GM12878 (cell line): ENCODE measurements at regions not wholly inside any gene's neighbourhood (a gene's known extent, or its start where the extent isn't known, plus 50 kb on each side); places are given as distances from the start of the nearest gene placed in this dataset.

Source experiments
- ATAC-seq: fragments of 200-7000 bp; cut with Tn5 transposase; 3 replicates; pipeline ENCODE4 v1.9.1; 2020; ENCODE audit warnings: mild to moderate bottlenecking, moderate library complexity
- BruUV-seq: library from RNA; stranded (reverse); fragments of 400-500 nt; replicated peaks from 2 replicates; lab custom pipeline; 2021; lab: Mats Ljungman, UMichigan
- CTCF ChIA-PET: fragments of 300-600 bp; sonication (Branson Sonifier 250); formaldehyde crosslinking; extraction: SDS; loops from one replicate; lab custom pipeline; 2021; ENCODE audit warnings: inconsistent platforms; lab: Yijun Ruan, JAX
- POLR2A ChIA-PET: fragments of 350-600 bp; formaldehyde crosslinking; extraction: SDS; loops from one replicate; lab custom pipeline; 2021; ENCODE audit warnings: inconsistent platforms; lab: Charles Lee
- RAD21 ChIA-PET: fragments of 300-600 bp; sonication (Branson Sonifier 250); formaldehyde crosslinking; loops from one replicate; lab custom pipeline; 2023; ENCODE audit warnings: antibody characterized with exemption; ENCODE audit not compliant: unreplicated experiment; lab: Charles Lee
- SMC1A ChIA-PET: fragments of 300-600 bp; sonication (Branson Sonifier 250); formaldehyde crosslinking; loops from one replicate; lab custom pipeline; 2023; ENCODE audit not compliant: unreplicated experiment, uncharacterized antibody; lab: Charles Lee
- DNase-seq: peaks from one replicate; pipeline ENCODE4 v3.0.0-alpha.2; 2011; ENCODE audit warnings: low read depth, low spot score
- FAIRE-seq: peaks from 3 replicates; lab custom pipeline; 2011; peaks lifted over from hg19 to GRCh38; lab: Jason Lieb, UNC
- H2AFZ ChIP-seq: 2 replicates; pipeline ENCODE4 v1.6.0; 2011; ENCODE audit warnings: low read depth, low read length, control low read depth; ENCODE audit not compliant: control insufficient read depth
- H3K27ac ChIP-seq: 2 replicates; pipeline ENCODE4 v1.5.1; 2011; ENCODE audit warnings: control low read depth; ENCODE audit not compliant: control insufficient read depth, insufficient read depth
- H3K27me3 ChIP-seq, 2 experiments: replicated peaks in 1 of 2; 2 replicates each; pipeline versions ENCODE4 v1.6.0 to v1.6.1; 2011; ENCODE audit warnings: low read length in 1 of 2; ENCODE audit not compliant: control insufficient read depth in 2 of 2, insufficient read depth in 2 of 2
- H3K36me3 ChIP-seq, 2 experiments: 2 replicates each; pipeline ENCODE4 v1.5.1; 2011; ENCODE audit warnings: low read length in 1 of 2; ENCODE audit not compliant: control insufficient read depth in 2 of 2, insufficient read depth in 2 of 2
- H3K4me1 ChIP-seq: 2 replicates; pipeline ENCODE4 v1.6.1; 2011; ENCODE audit warnings: mild to moderate bottlenecking, low read length, moderate library complexity, mixed read lengths; ENCODE audit not compliant: control insufficient read depth, insufficient read depth
- H3K4me2 ChIP-seq: 2 replicates; pipeline ENCODE4 v1.6.0; 2011; ENCODE audit warnings: control low read depth; ENCODE audit not compliant: control insufficient read depth, insufficient read depth
- H3K4me3 ChIP-seq: fragments of 200-600 bp; sonication (generic); 2 replicates; pipeline ENCODE4 v1.5.1; 2016
- H3K79me2 ChIP-seq: 2 replicates; pipeline ENCODE4 v1.6.0; 2011; ENCODE audit warnings: low read length; ENCODE audit not compliant: control insufficient read depth, insufficient read depth
- H3K9ac ChIP-seq: 2 replicates; pipeline ENCODE4 v1.8.0; 2011; ENCODE audit warnings: low read length, control low read depth, mixed read lengths; ENCODE audit not compliant: control insufficient read depth, insufficient read depth
- H3K9me3 ChIP-seq: replicated peaks from 3 replicates; pipeline ENCODE4 v1.5.1; 2011; ENCODE audit warnings: mild to moderate bottlenecking, low read length; ENCODE audit not compliant: control insufficient read depth, insufficient read depth
- H4K20me1 ChIP-seq: 2 replicates; pipeline ENCODE4 v1.6.0; 2011; ENCODE audit not compliant: control insufficient read depth, insufficient read depth
- BCL11A ChIP-seq: IDR thresholded peaks from 2 replicates; pipeline ENCODE4 v1.6.1; 2011; ENCODE audit warnings: low read depth, low read length
- CBFB ChIP-seq: IDR thresholded peaks from 2 replicates; pipeline ENCODE4 v1.6.1; 2016; ENCODE audit warnings: antibody characterized with exemption, low read depth
- FOS ChIP-seq: IDR thresholded peaks from 3 replicates; pipeline ENCODE4 v1.6.1; 2011; ENCODE audit warnings: borderline replicate concordance; ENCODE audit not compliant: insufficient read length; ENCODE audit errors: extremely low read depth
- KLF5 ChIP-seq: fragments of 450-650 bp; IDR thresholded peaks from 2 replicates; pipeline ENCODE4 v1.6.1; 2014; ENCODE audit warnings: mild to moderate bottlenecking; ENCODE audit not compliant: partially characterized antibody
- LARP7 ChIP-seq: fragments of 450-650 bp; IDR thresholded peaks from 2 replicates; pipeline ENCODE4 v1.6.1; 2017; ENCODE audit warnings: mild to moderate bottlenecking
- NR2C2 ChIP-seq: IDR thresholded peaks from 2 replicates; pipeline ENCODE4 v1.6.1; 2011; ENCODE audit warnings: borderline replicate concordance, low read depth; ENCODE audit not compliant: control insufficient read depth, insufficient read length
- NR2F1 ChIP-seq: fragments of 450-650 bp; conservative IDR thresholded peaks from 2 replicates; pipeline ENCODE4 v1.6.1; 2017; ENCODE audit warnings: mild to moderate bottlenecking
- PAX8 ChIP-seq: fragments of 450-650 bp; IDR thresholded peaks from 2 replicates; pipeline ENCODE4 v1.6.1; 2017; ENCODE audit warnings: mild to moderate bottlenecking, moderate library complexity
- PML ChIP-seq: IDR thresholded peaks from 2 replicates; pipeline ENCODE4 v1.6.1; 2012; ENCODE audit warnings: low read length, inconsistent platforms
- YBX1 ChIP-seq: fragments of 450-650 bp; IDR thresholded peaks from 2 replicates; pipeline ENCODE4 v1.6.1; 2016; ENCODE audit warnings: antibody characterized with exemption
- ZNF207 ChIP-seq: fragments of 450-650 bp; IDR thresholded peaks from 2 replicates; pipeline ENCODE4 v1.6.1; 2014; ENCODE audit warnings: antibody characterized with exemption, mild to moderate bottlenecking, borderline replicate concordance
- WGBS: methylation state at CpG from one replicate; pipeline ENCODE4 v1.1.6; 2016; ENCODE audit warnings: low lambda C conversion rate; ENCODE audit not compliant: insufficient replicate concordance, insufficient coverage; ENCODE audit errors: missing lambda C conversion rate; 5-methylcytosine and 5-hydroxymethylcytosine counted together
- in situ Hi-C: fragments of 300-500 bp; cut with MboI; formaldehyde crosslinking; loops from 9 replicates; pipeline ENCODE4 v1.14.3; 2018; ENCODE audit warnings: mixed read lengths
- intact Hi-C: fragments of 100-400 bp; cut with micrococcal nuclease; formaldehyde crosslinking; loops from one replicate; pipeline ENCODE4 v1.14.2; 2022; ENCODE audit not compliant: unreplicated experiment
- TF ChIP-seq, protein P1 (sequence below): fragments of 450-650 bp; IDR thresholded peaks from 2 replicates; pipeline ENCODE4 v1.6.1; 2017; ENCODE audit warnings: mild to moderate bottlenecking, moderate library complexity
- TF ChIP-seq, protein P2 (sequence below): IDR thresholded peaks from 2 replicates; pipeline ENCODE4 v1.6.1; 2012; ENCODE audit warnings: improper control_type of control experiment, low read depth, low read length; ENCODE audit not compliant: insufficient replicate concordance

DNA sequence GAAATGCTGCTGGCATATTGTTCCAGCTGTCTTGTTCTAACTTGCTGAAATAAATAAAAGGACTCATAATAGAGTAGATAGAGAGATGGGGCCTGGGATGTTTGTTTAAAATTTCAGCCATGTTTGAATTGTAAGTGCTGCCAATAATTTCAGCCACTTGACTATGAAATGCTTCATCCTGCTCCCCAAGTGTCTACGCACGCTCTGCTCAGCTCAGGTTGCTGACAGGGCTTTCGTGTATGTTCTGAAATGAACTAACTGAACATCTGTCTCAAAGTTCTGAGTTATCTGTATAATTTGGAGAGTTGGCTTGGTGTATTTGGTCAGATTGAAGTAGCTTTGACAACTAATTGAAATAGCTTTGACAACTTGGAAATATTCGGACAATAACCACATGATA is 387.8 kb downstream of the BMP2 start:
- H3K4me2 ChIP-seq, result no peak overlapping the region
- POLR2A ChIA-PET, result interaction anchor here (0.5 kb wide), 2 partner anchors 11 to 57 kb away, joined by 3 to 6 read pairs; no protein-coding TSS in a partner anchor
- WGBS, result 10% methylated on average over 4 of the region's 4 CpGs
- H3K4me1 ChIP-seq, result no peaks in the 10 kb centered on the region
- CTCF ChIA-PET, result interaction anchor here (1.0 to 2.2 kb wide), 5 partner anchors 8 to 131 kb away, joined by 3 to 6 read pairs (median 4); no protein-coding TSS in a partner anchor
- TF ChIP-seq CBFB (no peak), PAX8 (no peak), KLF5 (no peak), YBX1 (no peak), NR2F1 (no peak), PML (no peak), ZNF207 (no peak), FOS (no peak), LARP7 (no peak), BCL11A (no peak), NR2C2 (no peak)
- TF ChIP-seq, protein P1, sequence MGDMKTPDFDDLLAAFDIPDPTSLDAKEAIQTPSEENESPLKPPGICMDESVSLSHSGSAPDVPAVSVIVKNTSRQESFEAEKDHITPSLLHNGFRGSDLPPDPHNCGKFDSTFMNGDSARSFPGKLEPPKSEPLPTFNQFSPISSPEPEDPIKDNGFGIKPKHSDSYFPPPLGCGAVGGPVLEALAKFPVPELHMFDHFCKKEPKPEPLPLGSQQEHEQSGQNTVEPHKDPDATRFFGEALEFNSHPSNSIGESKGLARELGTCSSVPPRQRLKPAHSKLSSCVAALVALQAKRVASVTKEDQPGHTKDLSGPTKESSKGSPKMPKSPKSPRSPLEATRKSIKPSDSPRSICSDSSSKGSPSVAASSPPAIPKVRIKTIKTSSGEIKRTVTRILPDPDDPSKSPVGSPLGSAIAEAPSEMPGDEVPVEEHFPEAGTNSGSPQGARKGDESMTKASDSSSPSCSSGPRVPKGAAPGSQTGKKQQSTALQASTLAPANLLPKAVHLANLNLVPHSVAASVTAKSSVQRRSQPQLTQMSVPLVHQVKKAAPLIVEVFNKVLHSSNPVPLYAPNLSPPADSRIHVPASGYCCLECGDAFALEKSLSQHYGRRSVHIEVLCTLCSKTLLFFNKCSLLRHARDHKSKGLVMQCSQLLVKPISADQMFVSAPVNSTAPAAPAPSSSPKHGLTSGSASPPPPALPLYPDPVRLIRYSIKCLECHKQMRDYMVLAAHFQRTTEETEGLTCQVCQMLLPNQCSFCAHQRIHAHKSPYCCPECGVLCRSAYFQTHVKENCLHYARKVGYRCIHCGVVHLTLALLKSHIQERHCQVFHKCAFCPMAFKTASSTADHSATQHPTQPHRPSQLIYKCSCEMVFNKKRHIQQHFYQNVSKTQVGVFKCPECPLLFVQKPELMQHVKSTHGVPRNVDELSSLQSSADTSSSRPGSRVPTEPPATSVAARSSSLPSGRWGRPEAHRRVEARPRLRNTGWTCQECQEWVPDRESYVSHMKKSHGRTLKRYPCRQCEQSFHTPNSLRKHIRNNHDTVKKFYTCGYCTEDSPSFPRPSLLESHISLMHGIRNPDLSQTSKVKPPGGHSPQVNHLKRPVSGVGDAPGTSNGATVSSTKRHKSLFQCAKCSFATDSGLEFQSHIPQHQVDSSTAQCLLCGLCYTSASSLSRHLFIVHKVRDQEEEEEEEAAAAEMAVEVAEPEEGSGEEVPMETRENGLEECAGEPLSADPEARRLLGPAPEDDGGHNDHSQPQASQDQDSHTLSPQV, result no peak
- TF ChIP-seq, protein P2, sequence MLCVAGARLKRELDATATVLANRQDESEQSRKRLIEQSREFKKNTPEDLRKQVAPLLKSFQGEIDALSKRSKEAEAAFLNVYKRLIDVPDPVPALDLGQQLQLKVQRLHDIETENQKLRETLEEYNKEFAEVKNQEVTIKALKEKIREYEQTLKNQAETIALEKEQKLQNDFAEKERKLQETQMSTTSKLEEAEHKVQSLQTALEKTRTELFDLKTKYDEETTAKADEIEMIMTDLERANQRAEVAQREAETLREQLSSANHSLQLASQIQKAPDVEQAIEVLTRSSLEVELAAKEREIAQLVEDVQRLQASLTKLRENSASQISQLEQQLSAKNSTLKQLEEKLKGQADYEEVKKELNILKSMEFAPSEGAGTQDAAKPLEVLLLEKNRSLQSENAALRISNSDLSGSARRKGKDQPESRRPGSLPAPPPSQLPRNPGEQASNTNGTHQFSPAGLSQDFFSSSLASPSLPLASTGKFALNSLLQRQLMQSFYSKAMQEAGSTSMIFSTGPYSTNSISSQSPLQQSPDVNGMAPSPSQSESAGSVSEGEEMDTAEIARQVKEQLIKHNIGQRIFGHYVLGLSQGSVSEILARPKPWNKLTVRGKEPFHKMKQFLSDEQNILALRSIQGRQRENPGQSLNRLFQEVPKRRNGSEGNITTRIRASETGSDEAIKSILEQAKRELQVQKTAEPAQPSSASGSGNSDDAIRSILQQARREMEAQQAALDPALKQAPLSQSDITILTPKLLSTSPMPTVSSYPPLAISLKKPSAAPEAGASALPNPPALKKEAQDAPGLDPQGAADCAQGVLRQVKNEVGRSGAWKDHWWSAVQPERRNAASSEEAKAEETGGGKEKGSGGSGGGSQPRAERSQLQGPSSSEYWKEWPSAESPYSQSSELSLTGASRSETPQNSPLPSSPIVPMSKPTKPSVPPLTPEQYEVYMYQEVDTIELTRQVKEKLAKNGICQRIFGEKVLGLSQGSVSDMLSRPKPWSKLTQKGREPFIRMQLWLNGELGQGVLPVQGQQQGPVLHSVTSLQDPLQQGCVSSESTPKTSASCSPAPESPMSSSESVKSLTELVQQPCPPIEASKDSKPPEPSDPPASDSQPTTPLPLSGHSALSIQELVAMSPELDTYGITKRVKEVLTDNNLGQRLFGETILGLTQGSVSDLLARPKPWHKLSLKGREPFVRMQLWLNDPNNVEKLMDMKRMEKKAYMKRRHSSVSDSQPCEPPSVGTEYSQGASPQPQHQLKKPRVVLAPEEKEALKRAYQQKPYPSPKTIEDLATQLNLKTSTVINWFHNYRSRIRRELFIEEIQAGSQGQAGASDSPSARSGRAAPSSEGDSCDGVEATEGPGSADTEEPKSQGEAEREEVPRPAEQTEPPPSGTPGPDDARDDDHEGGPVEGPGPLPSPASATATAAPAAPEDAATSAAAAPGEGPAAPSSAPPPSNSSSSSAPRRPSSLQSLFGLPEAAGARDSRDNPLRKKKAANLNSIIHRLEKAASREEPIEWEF, result no peak
- DNase-seq, result no peak
- no TSS peak for BruUV-seq
- intact Hi-C loops, result no loop called here
- no peak for ATAC-seq
- H3K4me3 ChIP-seq, result no peak overlapping the region
- SMC1A ChIA-PET, result interaction anchor here (0.7 to 2.7 kb wide), 7 partner anchors 11 to 302 kb away, joined by 3 to 9 read pairs (median 4); no protein-coding TSS in a partner anchor
- H3K9me3 ChIP-seq, result no peaks in the 10 kb centered on the region
- RAD21 ChIA-PET, result no interaction called here
- no peak overlapping the region for H3K9ac ChIP-seq
- H3K27me3 ChIP-seq, result no peaks in the 10 kb centered on the region
- no peaks in the 10 kb centered on the region for H3K79me2 ChIP-seq
- no peak for FAIRE-seq
- H4K20me1 ChIP-seq, result no peaks in the 10 kb centered on the region
- no peak overlapping the region for H2AFZ ChIP-seq
- no peaks in the 10 kb centered on the region for H3K36me3 ChIP-seq
- H3K27ac ChIP-seq, result no peak overlapping the region
- in situ Hi-C loops, result no loop called here
